IMR-90 (cell line): ENCODE measurements at regions not wholly inside any gene's neighbourhood (a gene's known extent, or its start where the extent isn't known, plus 50 kb on each side); places are given as distances from the start of the nearest gene placed in this dataset.

Experiments used
- ATAC-seq: fragments of 200-7000 bp; cut with Tn5 transposase; 2 replicates; pipeline ENCODE4 v1.9.1; 2020; ENCODE audit warnings: low read depth, mild to moderate bottlenecking, moderate library complexity
- BruUV-seq: library from RNA; stranded (reverse); fragments of 400-500 nt; replicated peaks from 2 replicates; lab custom pipeline; 2021; lab: Mats Ljungman, UMichigan
- CTCF ChIA-PET: fragments of 300-600 bp; formaldehyde crosslinking; extraction: SDS; loops from one replicate; lab custom pipeline; 2021; ENCODE audit warnings: antibody characterized with exemption; lab: Yijun Ruan, JAX
- POLR2A ChIA-PET: fragments of 300-600 bp; sonication (Branson Sonifier 250); formaldehyde crosslinking; loops from one replicate; lab custom pipeline; 2022; ENCODE audit warnings: antibody characterized with exemption; ENCODE audit not compliant: unreplicated experiment; lab: Charles Lee
- DNase-seq: peaks from one replicate; pipeline ENCODE4 v3.0.0; 2013
- H2AFZ ChIP-seq: replicated peaks from 2 replicates; pipeline ENCODE3; 2013; ENCODE audit warnings: low read length, mild to moderate bottlenecking; ENCODE audit not compliant: poor library complexity
- H2AK5ac ChIP-seq: 2 replicates; pipeline ENCODE4 v1.6.1; 2013; ENCODE audit warnings: low read depth, low read length, inconsistent platforms
- H2AK9ac ChIP-seq: replicated peaks from 2 replicates; pipeline ENCODE3; 2013; ENCODE audit warnings: mild to moderate bottlenecking, low read depth, low read length, moderate library complexity; ENCODE audit not compliant: poor library complexity
- H2BK120ac ChIP-seq: 2 replicates; pipeline ENCODE4 v1.6.1; 2013; ENCODE audit warnings: low read depth, low read length, inconsistent platforms
- H2BK15ac ChIP-seq: 3 replicates; pipeline ENCODE4 v1.6.1; 2013; ENCODE audit warnings: low read depth, low read length, inconsistent platforms
- H2BK20ac ChIP-seq: 2 replicates; pipeline ENCODE4 v1.6.1; 2013; ENCODE audit warnings: low read depth, mild to moderate bottlenecking, inconsistent platforms, low read length, moderate library complexity
- H2BK5ac ChIP-seq: 2 replicates; pipeline ENCODE4 v1.6.1; 2013; ENCODE audit warnings: mild to moderate bottlenecking, low read depth, low read length, inconsistent platforms; ENCODE audit not compliant: poor library complexity, severe bottlenecking
- H3K14ac ChIP-seq: replicated peaks from 2 replicates; pipeline ENCODE4 v1.6.1; 2013; ENCODE audit warnings: low read depth, low read length, inconsistent platforms
- H3K18ac ChIP-seq: 2 replicates; pipeline ENCODE4 v1.6.1; 2013; ENCODE audit warnings: low read depth, low read length, control low read depth
- H3K23ac ChIP-seq: 2 replicates; pipeline ENCODE4 v1.6.1; 2013; ENCODE audit warnings: low read depth, low read length, inconsistent platforms
- H3K27ac ChIP-seq: 2 replicates; pipeline ENCODE4 v1.5.1; 2013; ENCODE audit warnings: mild to moderate bottlenecking, control low read depth, low read length; ENCODE audit not compliant: insufficient read depth
- H3K27me3 ChIP-seq: 2 replicates; pipeline ENCODE4 v1.6.1; 2013; ENCODE audit warnings: low read length; ENCODE audit not compliant: control insufficient read depth, insufficient read depth
- H3K36me3 ChIP-seq: 2 replicates; pipeline ENCODE4 v1.6.1; 2013; ENCODE audit warnings: low read length, mixed read lengths; ENCODE audit not compliant: control insufficient read depth, insufficient read depth
- H3K4ac ChIP-seq: 2 replicates; pipeline ENCODE4 v1.6.1; 2013; ENCODE audit warnings: low read depth, low read length, inconsistent platforms
- H3K4me1 ChIP-seq: 2 replicates; pipeline ENCODE4 v1.6.1; 2013; ENCODE audit warnings: low read length, mixed read lengths; ENCODE audit not compliant: control insufficient read depth, insufficient read depth
- H3K4me2 ChIP-seq: 2 replicates; pipeline ENCODE4 v1.6.1; 2013; ENCODE audit warnings: low read depth, mild to moderate bottlenecking, control low read depth, low read length, moderate library complexity
- H3K4me3 ChIP-seq: 2 replicates; pipeline ENCODE4 v1.5.1; 2013; ENCODE audit warnings: low read depth, mild to moderate bottlenecking, control low read depth, low read length, moderate library complexity; ENCODE audit not compliant: insufficient read depth
- H3K56ac ChIP-seq: 2 replicates; pipeline ENCODE4 v1.6.1; 2013; ENCODE audit warnings: low read length, inconsistent platforms; ENCODE audit not compliant: insufficient read depth; ENCODE audit errors: extremely low read depth
- H3K79me1 ChIP-seq, 2 experiments: 2 replicates each; pipeline ENCODE4 v1.6.1; 2013; ENCODE audit warnings: low read length in 2 of 2, inconsistent platforms in 1 of 2, low read depth in 1 of 2
- H3K9ac ChIP-seq: 2 replicates; pipeline ENCODE4 v1.6.1; 2013; ENCODE audit warnings: low read depth, low read length, control low read depth
- H3K9me1 ChIP-seq: 2 replicates; pipeline ENCODE4 v1.6.1; 2013; ENCODE audit warnings: low read length, inconsistent platforms; ENCODE audit not compliant: insufficient read depth
- H3K9me3 ChIP-seq: 2 replicates; pipeline ENCODE4 v1.6.1; 2013; ENCODE audit warnings: low read length; ENCODE audit not compliant: control insufficient read depth, insufficient read depth
- H4K20me1 ChIP-seq: 2 replicates; pipeline ENCODE4 v1.6.1; 2013; ENCODE audit warnings: low read length, inconsistent platforms; ENCODE audit not compliant: insufficient read depth
- H4K5ac ChIP-seq: 2 replicates; pipeline ENCODE4 v1.6.1; 2013; ENCODE audit warnings: mild to moderate bottlenecking, low read depth, low read length, control low read depth
- H4K8ac ChIP-seq, 2 experiments: 2 replicates each; pipeline ENCODE4 v1.6.1; 2013; ENCODE audit warnings: low read depth in 2 of 2, low read length in 2 of 2, control low read depth in 1 of 2, inconsistent platforms in 1 of 2
- H4K91ac ChIP-seq: 2 replicates; pipeline ENCODE4 v1.6.1; 2013; ENCODE audit warnings: low read depth, low read length, inconsistent platforms; ENCODE audit not compliant: insufficient read depth
- RFX5 ChIP-seq: IDR thresholded peaks from 2 replicates; pipeline ENCODE4 v1.8.0; 2012; ENCODE audit warnings: low read depth, mild to moderate bottlenecking, low read length, moderate library complexity
- USF2 ChIP-seq: fragments of 150-350 bp; IDR thresholded peaks from 2 replicates; pipeline ENCODE4 v1.6.1; 2017; ENCODE audit warnings: mild to moderate bottlenecking, antibody characterized with exemption, low read length, low read depth
- WGBS, 2 experiments: methylation state at CpG; one replicate each; pipeline versions ENCODE4 v1.1.5 to v1.1.7; 2013; ENCODE audit warnings: missing lambda C conversion rate in 2 of 2; ENCODE audit not compliant: insufficient read length in 1 of 2; ENCODE audit errors: extremely low coverage in 2 of 2; 5-methylcytosine and 5-hydroxymethylcytosine counted together
- dilution Hi-C: fragments of 300-500 bp; cut with HindIII; formaldehyde crosslinking; loops from one replicate; pipeline ENCODE4 v1.14.3; 2018; ENCODE audit warnings: low sequenced_read_pairs; ENCODE audit not compliant: unreplicated experiment
- in situ Hi-C: fragments of 300-500 bp; cut with MboI; formaldehyde crosslinking; loops from 3 replicates; pipeline ENCODE4 v1.14.3; 2019; ENCODE audit warnings: low sequenced_read_pairs, inconsistent platforms, mixed read lengths
- intact Hi-C: fragments of 100-400 bp; cut with micrococcal nuclease; formaldehyde crosslinking; loops from 2 replicates; pipeline ENCODE4 v1.10.0; 2022

- ATAC-seq = no peak
Measured at GRCh38 chr6:159490298-159490937, 202.6 kb downstream of the SOD2 start.

More at GRCh38 chr6:159490298-159490937, 202.6 kb downstream of the SOD2 start:
- DNase-seq = no peak
- no peaks in the 10 kb centered on the region for H3K27me3 ChIP-seq
- no peaks in the 10 kb centered on the region for H3K79me1 ChIP-seq
- no peaks in the 10 kb centered on the region for H3K9me1 ChIP-seq
- H3K4me2 ChIP-seq = no peak overlapping the region
- H3K4ac ChIP-seq = no peak overlapping the region
- no peak overlapping the region for H3K27ac ChIP-seq
- H3K36me3 ChIP-seq = no peaks in the 10 kb centered on the region
- TF ChIP-seq RFX5 (no peak), USF2 (no peak)
- no peak overlapping the region for H2AFZ ChIP-seq
- H2BK120ac ChIP-seq = no peak overlapping the region
- H3K9ac ChIP-seq = no peak overlapping the region
- ChIA-PET POLR2A (no interaction called here), CTCF (interaction anchor here (1.0 kb wide), 1 partner anchor 9 kb away, joined by 3 read pairs; no protein-coding TSS in a partner anchor)
- no peak overlapping the region for H3K4me3 ChIP-seq
- no peak overlapping the region for H2AK5ac ChIP-seq
- H2BK15ac ChIP-seq = no peak overlapping the region
- H2BK5ac ChIP-seq = no peak overlapping the region
- in situ Hi-C loops (no loop called here), intact Hi-C loops (no loop called here), dilution Hi-C loops (no loop called here)
- no peak overlapping the region for H3K18ac ChIP-seq
- no peaks in the 10 kb centered on the region for H3K4me1 ChIP-seq
- BruUV-seq = no TSS peak
- H2BK20ac ChIP-seq = no peak overlapping the region
- no peaks in the 10 kb centered on the region for H4K20me1 ChIP-seq
- peaks cover 6% of the 10 kb centered on the region; the same call in 1 of the 2 replicates for H3K9me3 ChIP-seq
- H4K8ac ChIP-seq = no peak overlapping the region
- no peak overlapping the region for H3K56ac ChIP-seq
- H2AK9ac ChIP-seq = no peak overlapping the region
- no CpG with 5 or more reads among the region's 6 CpGs for WGBS, 2 experiments
- H4K91ac ChIP-seq = no peak overlapping the region
- no peak overlapping the region for H3K14ac ChIP-seq
- H4K5ac ChIP-seq = no peak overlapping the region
- no peak overlapping the region for H3K23ac ChIP-seq
